M059J (cell line): ENCODE measurements at regions not wholly inside any gene's neighbourhood (a gene's known extent, or its start where the extent isn't known, plus 50 kb on each side); places are given as distances from the start of the nearest gene placed in this dataset.

ENCODE experiments used
- DNase-seq: peaks from one replicate; pipeline ENCODE4 v3.0.0-alpha.2; 2012; ENCODE audit warnings: low read depth

DNA sequence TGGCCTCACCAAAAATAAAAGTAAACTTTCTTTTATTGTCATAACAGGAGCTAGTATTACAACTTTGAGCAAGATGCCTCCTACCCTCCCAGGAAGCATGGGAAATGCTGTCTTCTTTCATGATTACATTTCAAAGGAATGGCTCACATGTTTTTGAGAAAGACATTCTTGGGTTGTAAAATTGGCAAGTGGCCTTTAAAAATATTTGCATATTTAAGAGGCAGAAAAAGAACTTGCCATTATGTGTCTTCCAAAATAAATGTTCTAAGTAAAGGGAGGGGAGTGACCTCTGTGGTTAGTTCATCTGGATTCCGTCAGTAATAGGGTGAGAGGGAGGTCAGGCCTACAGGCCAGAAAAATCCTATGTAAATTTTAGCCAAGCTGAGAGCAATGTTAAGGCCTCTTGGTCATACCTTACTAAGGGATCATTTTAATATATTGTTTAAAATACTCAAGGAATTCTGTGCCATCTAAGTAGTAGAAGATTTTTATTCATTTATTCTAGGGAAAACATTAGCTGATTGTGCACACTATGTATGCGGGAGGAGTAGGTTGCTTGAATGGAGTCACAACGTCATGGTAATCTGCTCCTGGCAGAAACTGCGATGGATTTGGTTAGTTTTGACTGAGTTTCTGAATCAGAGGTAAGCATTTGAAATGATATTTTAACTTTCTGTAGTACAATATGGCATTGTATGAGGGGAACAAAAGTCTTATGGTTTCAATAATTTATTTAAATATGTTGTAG is 1485.7 kb upstream of the CDH9 start:
- DNase-seq = peak; percentile 89

DNA sequence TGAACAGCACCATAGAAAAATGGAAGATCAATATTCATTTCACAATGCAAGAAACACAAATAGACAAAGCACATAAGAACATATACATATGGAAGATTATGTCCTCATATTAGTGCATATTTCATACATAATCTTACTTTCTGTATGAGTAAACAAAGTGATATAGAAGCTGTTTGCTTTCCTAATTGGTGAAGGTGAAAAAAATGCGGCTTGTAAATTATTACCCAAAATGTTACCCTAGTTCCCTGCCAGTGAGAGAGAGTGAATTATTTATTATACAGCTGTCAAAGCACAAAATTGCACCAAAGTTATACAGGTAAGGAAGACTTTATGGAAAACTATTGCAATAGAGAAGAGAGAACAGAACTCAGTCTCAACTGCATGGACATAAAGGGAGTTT is 1485.0 kb upstream of the CDH9 start:
- no peak for DNase-seq

- peak; percentile 18 for DNase-seq
These were observed 1479.3 kb upstream of the CDH9 start for GRCh38 chr5:28517691-28518090.

DNA sequence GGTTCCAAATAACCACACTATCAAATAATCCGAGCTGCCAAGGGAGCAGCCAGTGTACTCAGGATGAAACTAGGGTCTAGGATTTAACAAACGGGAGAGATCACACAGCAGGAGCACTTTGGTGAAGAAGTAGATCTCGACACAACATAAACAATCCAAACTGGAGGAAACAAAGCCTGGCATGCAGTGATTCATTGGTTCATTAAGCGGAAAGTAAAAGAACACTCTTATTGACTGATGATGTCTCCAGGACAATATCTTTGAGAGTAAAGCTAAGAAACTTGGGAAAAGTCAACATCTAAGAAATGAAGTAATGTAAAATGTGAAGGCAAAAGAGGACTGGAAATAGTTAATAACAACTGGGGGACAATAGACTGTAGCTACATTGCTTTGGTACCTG is 1478.3 kb upstream of the CDH9 start:
- peak; percentile 3 for DNase-seq

GRCh38 chr5:28512648-28513047 is 1474.3 kb upstream of the CDH9 start:
- DNase-seq = no peak

- DNase-seq = peak; percentile 37
These were observed 1466.7 kb upstream of the CDH9 start for GRCh38 chr5:28505121-28505520.

DNA sequence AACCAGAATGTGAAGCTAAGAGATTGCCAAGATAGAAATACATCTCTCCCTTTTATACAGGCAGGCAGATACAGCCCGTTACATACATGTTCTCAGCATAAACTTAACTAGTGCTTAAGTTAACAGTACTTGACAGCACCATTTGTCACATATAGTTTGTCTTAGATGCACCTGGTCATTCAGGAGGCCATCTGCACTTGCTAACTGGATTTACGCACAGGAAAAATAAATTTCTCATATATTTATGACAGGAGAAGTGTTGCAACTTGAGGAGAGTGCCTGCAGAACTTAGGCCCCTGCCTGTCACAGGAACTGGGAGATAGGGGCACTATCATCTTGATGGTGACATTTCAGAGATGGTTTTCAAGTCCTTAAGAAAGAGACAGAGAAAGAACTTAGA is 1462.1 kb upstream of the CDH9 start:
- DNase-seq = no peak

DNA sequence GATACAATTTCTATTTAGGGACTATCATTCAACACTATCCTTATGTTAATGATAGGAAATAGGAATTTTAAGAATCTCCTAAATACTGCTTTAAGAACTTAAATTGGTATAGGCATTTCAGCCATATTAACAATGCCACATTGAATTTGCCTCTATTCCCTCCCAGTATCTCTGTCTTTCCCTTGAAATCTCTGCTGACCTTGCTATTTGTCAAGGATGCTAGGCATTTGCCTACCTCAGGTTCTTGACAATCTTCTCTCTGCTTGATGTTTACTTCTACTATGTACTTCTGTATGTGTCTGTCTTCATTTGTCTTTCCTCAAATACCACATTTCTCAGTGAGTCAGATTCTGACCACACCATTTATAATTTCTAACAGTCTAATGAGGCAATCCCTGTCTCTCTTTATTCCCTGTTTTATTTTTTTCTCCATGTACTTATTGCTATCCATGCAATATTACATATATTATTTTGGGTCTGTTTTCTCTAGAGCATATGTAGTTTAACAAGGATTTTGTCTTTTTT is 1461.4 kb upstream of the CDH9 start:
- peak; percentile 64 for DNase-seq

GRCh38 chr5:28495876-28496275 is 1457.5 kb upstream of the CDH9 start:
- DNase-seq = no peak

DNA sequence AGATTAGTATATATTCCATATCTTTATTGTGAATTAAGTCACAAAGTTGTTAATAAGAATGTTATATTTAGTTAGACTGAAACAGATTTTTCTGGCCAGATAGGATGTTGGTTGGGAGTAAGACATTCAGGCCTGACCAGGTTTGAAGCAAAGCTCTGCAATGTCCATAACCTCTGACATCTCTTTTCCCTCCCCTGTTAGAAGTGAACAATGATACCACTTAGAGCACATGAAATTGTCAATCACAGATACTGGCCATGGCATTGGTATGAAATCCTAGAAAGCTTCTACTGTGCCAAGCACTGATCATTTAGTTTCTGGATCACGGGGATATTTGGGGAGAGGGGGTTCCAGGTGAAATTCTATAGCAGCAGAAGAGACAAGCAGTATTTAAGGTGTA is 1455.1 kb upstream of the CDH9 start:
- DNase-seq = no peak

GRCh38 chr5:28488752-28489151 is 1450.4 kb upstream of the CDH9 start:
- DNase-seq = no peak

GRCh38 chr5:28483327-28484025 is 1445.1 kb upstream of the CDH9 start:
- DNase-seq = no peak

GRCh38 chr5:28473531-28474107 is 1435.2 kb upstream of the CDH9 start:
- DNase-seq = peak; percentile 40

- peak; percentile 4 for DNase-seq
These were observed 1429.8 kb upstream of the CDH9 start for GRCh38 chr5:28468166-28468565.

GRCh38 chr5:28463728-28464127 is 1425.3 kb upstream of the CDH9 start:
- no peak for DNase-seq

- DNase-seq = no peak
These were observed 1413.1 kb upstream of the CDH9 start for GRCh38 chr5:28451483-28451882.

DNA sequence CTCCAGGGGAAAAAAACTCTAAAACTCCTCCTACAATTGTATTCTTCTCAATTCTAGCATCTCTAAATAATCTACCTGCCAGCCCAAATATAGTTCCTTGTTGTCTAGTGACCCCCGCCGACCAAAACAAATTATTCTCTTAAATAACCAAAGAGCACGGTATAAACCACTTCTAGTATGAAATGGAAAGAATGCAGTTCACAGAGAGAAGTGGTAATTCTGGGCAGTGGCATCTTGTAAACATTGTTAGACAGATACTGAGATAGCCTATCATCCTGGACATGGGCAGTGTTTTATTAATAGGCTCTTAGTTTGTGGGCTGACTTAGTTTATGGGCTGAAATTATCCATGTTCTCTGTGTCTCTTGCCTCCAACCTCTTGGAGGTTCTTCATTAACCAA is 1412.6 kb upstream of the CDH9 start:
- DNase-seq = no peak

DNA sequence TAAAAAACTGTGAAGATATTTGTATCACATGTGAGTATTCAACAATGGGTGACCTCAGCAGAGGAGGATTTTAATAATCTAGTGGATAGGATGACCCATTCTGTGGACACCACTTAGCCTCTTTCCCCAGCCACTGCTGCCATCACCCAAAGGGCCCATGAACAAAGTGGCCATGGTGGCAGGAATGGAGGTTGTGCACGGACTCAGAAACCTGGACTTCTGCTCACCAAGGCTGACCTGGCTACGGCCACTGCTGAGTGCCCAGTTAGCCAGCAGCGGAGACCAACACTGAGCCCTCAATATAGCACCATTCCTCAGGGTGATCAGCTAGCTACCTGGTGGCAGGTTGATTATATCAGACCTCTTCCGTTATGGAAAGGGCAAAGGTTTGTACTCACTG is 1410.4 kb upstream of the CDH9 start:
- no peak for DNase-seq

DNA sequence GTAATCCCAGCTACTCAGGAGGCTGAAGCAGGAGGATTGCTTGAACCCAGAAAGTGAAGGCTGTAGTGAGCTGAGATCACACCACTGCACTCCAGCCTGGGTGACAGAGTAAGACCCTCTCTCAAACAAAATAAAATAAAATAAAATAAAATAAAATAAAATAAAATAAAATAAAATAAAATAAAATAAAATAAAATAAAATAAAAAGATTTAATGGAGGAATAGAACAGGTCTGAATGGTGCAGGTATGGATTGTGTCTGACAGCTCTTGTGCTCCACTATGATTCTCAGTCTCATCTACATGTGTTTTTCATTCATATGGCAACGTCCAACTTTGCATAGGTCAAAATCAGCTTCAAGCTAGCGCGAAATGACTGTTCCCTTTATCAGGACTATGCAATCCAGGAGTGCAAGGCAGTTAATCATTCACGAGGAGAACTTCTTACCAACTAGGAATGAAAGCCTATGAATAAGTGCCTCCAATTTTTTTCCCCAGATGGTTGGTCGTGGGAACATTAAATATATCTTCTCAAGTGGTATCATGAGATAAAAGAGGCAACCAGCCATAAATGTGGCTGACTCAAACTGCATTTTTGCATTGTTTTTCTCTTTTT is 1392.3 kb upstream of the CDH9 start:
- no peak for DNase-seq

GRCh38 chr5:28421141-28421540 is 1382.8 kb upstream of the CDH9 start:
- DNase-seq = no peak

GRCh38 chr5:28415791-28416443 is 1377.5 kb upstream of the CDH9 start:
- no peak for DNase-seq

GRCh38 chr5:28414619-28415018 is 1376.2 kb upstream of the CDH9 start:
- no peak for DNase-seq
